GM21529 (cell line): ENCODE measurements at regions not wholly inside any gene's neighbourhood (a gene's known extent, or its start where the extent isn't known, plus 50 kb on each side); places are given as distances from the start of the nearest gene placed in this dataset.

ENCODE experiments used
- ATAC-seq: cut with Tn5 transposase; IDR thresholded peaks from one replicate; pipeline ENCODE4 v1.9.1; 2021; ENCODE audit not compliant: unreplicated experiment

GRCh38 chr14:55929136-55929535 lies 189.1 kb upstream of the PELI2 start:
- no peak for ATAC-seq

DNA sequence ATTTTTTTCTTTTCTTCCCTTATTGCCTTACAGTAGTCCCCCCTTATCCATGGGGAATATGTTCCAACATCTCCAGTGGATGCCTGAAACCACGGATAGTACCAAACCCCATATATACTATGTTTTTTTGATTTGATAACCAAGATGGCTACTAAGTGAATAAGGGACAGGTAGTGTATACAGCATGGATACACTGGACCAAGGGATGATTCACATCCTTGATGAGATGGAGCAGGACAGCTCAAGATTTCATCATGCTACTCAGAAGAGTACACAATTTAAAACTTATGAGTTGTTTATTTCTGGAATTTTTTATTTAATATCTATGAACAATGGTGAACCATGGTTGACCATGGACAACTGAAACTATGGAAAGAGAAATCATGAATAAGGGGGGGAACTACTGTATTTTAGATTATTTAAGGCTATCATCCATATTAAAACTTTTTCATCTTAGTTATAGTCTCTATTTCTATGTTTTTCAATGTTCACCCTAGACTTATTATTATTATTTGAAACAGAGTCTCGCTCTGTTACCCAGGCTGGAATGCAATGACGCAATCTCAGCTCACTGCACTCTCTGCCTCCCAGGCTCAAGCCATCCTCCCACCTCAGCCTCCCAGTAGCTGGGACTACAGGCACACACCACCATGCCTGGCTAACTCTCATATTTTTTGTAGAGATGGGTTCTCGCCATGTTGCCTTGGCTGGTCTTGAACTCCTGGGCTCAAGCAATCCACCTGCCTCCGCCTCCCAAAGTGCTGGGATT lies 188.0 kb upstream of the PELI2 start:
- ATAC-seq = no peak

GRCh38 chr14:55936691-55937090 lies 181.5 kb upstream of the PELI2 start:
- no peak for ATAC-seq

DNA sequence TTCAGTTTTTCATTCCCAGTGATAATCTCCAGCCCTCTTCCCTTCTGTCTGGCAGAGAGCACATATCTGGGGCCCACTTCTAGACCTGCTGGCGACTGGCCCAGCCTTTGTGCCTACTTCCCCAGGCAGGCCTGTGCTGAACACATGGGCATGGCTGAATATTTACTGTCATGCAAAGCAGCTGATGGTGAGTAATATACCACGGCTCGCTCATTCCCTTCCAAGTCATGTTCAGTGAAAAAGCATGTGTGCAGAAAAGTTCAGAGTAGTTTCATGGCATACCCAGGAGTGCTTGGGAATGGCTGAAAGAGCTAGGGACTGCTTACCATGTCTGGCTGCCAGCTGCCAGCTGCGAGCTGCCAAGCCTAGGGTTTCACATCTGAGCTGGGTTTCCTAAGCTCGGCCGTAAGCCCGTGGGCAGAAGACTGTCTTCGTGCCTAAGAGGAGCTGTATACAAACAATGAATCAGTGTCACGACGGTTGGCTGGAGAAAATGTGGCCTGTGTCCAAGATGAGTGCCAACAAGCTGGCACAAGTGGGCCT lies 179.9 kb upstream of the PELI2 start:
- no peak for ATAC-seq

- ATAC-seq = no peak
Observed at GRCh38 chr14:55942076-55942654, 176.0 kb upstream of the PELI2 start.

DNA sequence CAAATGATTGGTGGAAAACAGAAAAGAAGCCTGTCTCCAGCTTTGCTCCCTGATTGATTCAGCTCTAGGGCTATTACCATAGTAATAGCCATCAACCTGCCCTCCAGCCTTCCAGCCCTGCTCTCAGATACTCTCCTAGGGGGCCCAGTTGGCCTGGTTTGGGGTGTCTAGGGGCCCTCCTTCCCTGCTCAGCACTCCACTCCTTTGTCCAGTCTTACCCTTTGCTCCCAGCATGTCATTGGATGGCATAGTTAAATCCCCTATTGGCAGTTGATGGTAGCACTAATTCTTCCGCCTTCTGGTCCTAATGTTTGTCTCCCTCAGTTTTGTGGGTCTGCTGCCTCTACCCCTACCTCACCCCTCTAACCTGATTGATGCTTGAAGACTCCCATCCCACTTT lies 175.4 kb upstream of the PELI2 start:
- no peak for ATAC-seq

- no peak for ATAC-seq
Observed at GRCh38 chr14:55944757-55945156, 173.5 kb upstream of the PELI2 start.

DNA sequence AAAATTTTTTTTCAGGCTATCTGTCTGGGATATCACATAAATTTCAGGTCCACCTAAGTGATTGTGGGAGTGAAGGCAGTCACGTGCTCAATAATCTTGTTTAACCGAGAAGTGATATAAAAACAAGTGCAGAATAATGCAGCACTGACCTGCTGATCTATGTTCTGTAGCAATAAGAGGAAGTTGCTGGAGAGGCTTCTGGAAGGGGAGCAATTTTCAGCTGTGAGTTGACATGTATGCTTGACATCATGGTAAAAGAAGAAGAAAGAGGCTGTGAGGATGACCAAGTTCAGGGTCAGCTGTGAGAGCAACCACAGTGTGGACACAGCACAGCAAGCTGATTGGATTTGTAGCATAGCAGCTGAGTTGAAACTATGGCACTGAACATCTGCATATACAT lies 172.0 kb upstream of the PELI2 start:
- no peak for ATAC-seq

DNA sequence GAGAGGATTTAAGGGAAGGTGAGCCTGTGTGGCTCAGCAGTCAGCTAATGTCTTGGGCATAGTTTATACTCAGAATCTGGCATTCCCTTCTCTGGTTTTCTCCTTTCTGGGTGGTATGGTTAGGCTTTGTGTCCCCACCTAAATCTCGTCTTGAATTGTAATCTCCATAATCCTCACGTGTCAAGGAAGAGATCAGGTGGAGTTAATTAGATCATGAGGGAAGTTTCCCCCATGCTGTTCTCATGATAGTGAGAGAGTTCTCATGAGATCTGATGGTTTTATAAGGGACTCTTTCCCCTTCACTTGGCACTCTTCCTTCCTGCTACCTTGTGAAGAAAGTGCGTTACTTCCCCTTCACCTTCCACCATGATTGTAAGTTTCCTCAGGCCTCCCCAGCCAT lies 169.8 kb upstream of the PELI2 start:
- ATAC-seq = no peak

GRCh38 chr14:55949708-55950107 lies 168.5 kb upstream of the PELI2 start:
- ATAC-seq = no peak

DNA sequence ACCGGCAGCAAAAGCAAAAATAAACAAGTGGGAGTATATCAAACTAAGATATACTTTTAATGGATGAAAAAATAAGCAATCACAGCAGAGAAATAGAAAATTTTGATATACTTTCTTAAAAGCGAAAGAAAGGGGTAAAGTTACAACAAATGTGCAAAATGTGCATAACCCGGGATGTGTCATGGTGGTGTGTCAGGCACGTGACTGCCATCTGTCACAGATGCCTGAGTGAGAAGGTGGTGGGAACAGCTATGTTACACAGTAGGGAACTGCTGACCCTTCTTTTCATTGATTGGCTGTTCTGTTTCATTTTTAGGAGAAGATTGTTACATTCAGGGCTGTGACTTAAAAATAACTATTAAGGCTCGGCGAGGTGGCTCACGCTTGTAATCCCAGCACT lies 168.1 kb upstream of the PELI2 start:
- ATAC-seq = no peak

- no peak for ATAC-seq
Observed at GRCh38 chr14:55951341-55952206, 166.6 kb upstream of the PELI2 start.

GRCh38 chr14:55954108-55954507 lies 164.1 kb upstream of the PELI2 start:
- ATAC-seq = no peak

- ATAC-seq = no peak
Observed at GRCh38 chr14:55955175-55955574, 163.0 kb upstream of the PELI2 start.

DNA sequence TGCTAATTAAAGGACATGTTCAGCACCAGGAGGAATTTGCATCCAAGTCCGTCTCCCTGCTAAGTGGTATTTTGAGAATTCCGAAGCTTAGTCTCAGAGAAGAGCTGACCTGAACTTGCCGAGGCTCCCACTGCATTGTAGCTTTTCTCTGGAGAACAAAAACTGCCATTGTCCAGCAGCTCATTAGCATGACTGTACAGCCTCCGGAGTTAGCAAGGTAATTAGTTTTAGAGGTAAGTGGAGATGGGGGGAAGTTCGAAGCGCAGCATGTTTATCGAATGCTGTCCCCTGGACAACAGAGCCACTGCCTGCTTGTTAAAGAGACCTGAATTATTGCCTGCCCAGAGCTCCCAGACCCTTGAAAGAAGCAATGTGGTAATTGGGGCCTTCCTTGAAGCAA lies 160.3 kb upstream of the PELI2 start:
- ATAC-seq = no peak

- no peak for ATAC-seq
Observed at GRCh38 chr14:55963295-55963694, 154.9 kb upstream of the PELI2 start.

- peak; percentile 74 for ATAC-seq
Observed at GRCh38 chr14:55964091-55964490, 154.1 kb upstream of the PELI2 start.

DNA sequence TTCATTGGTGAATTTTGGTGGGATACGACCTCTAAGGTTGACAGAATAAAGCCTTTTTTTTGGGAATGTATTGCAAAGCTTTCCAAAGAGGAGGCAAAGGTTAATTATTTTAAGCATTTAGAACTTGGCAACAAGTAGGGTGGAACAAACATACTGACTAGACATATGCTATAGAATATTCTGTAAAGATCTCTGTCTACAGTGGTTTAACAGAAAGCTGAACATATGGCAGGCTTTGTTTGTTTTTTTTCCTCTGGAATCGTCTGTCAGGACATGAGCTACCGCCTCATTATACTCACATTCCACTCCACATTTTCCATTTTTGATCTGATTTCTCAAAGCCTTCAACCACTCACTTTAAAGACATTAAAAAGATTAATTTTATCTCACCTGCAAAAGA lies 153.4 kb upstream of the PELI2 start:
- ATAC-seq = no peak

GRCh38 chr14:55965851-55966250 lies 152.4 kb upstream of the PELI2 start:
- ATAC-seq = no peak

DNA sequence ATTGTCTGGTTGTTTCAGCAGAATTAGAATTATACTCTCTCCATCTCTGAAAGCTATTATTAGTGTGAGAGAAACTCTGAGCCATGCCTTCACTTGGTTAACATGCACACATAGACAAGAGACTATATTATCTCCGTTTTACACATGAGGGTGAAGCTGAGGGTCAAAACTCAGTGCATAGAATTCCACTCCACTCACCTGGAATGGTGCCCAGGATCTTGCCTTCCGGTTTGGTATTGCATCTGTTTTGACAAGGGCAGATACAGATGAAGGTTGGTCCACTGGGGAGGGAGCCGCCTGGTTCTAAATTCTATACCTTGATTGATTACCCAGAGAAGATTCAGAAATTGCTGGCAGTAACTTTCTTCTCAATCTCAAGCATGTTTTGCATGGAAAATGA lies 149.5 kb upstream of the PELI2 start:
- ATAC-seq = no peak

DNA sequence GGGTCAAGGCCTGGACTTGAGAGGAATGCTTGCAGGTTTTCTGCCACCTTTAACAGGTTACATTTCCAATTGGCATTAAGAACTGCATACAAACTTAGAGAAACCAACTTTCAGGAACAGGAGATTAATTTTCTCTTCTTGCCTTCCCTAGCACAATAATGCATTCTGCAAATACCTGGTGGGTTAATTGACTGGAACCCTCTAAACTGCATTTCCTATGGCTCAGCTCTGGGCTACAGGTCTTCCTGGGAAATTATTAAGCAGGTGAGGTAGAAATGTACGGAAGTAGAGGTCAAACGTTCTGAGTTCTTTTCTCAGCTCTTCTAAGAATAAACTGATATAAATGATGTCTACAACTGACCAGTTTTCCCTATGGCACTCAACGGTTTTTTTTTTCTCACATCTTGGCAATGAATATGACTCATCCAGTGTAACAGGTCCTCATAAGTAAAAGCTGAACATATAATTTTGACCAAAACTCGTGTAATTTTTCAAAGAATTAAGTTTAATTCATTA lies 144.9 kb upstream of the PELI2 start:
- no peak for ATAC-seq
